Omental fat pad (tissue), 3 donors: ENCODE measurements at regions not wholly inside any gene's neighbourhood (a gene's known extent, or its start where the extent isn't known, plus 50 kb on each side); places are given as distances from the start of the nearest gene placed in this dataset.

Source experiments
- ATAC-seq: fragments of 150-250 bp; one replicate; pipeline ENCODE4 v1.9.1; 2016; ENCODE audit warnings: mild to moderate bottlenecking, moderate library complexity; ENCODE audit not compliant: low FRiP score
- DNase-seq: peaks from one replicate; pipeline ENCODE4 v3.0.0-alpha.2; 2019; ENCODE audit warnings: low spot score
- TF ChIP-seq, protein P1 (sequence below), 3 donors: fragments of 450-650 bp; IDR thresholded peaks; one replicate each; pipeline ENCODE4 v1.5.1; 2016 to 2017; ENCODE audit warnings: antibody characterized with exemption in 3 of 3, mild to moderate bottlenecking in 3 of 3, moderate library complexity in 2 of 3

DNA sequence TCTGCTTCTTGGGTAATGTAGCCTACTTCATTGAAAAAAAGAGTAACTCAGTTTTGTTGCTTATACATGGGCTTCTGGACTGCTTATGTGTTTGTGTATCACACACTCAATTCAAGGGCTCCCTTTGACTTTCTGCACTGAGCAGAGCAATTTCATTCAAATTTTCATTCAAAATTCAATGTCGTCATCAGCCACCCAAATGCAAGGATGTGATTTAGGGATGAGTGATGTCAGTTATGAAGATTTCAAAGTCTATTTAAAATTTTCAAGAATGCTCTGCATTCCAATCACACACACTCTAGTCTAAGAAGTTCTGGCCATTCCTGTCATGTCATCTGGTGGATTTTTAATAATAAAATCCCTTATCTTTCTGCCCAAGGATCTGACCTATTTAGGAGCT lies 344.5 kb upstream of the ZFP64 start:
- ATAC-seq (no peak), DNase-seq (no peak)
- TF ChIP-seq, protein P1, sequence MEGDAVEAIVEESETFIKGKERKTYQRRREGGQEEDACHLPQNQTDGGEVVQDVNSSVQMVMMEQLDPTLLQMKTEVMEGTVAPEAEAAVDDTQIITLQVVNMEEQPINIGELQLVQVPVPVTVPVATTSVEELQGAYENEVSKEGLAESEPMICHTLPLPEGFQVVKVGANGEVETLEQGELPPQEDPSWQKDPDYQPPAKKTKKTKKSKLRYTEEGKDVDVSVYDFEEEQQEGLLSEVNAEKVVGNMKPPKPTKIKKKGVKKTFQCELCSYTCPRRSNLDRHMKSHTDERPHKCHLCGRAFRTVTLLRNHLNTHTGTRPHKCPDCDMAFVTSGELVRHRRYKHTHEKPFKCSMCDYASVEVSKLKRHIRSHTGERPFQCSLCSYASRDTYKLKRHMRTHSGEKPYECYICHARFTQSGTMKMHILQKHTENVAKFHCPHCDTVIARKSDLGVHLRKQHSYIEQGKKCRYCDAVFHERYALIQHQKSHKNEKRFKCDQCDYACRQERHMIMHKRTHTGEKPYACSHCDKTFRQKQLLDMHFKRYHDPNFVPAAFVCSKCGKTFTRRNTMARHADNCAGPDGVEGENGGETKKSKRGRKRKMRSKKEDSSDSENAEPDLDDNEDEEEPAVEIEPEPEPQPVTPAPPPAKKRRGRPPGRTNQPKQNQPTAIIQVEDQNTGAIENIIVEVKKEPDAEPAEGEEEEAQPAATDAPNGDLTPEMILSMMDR (IDR thresholded peaks at IDR 0.05), result no peak

DNA sequence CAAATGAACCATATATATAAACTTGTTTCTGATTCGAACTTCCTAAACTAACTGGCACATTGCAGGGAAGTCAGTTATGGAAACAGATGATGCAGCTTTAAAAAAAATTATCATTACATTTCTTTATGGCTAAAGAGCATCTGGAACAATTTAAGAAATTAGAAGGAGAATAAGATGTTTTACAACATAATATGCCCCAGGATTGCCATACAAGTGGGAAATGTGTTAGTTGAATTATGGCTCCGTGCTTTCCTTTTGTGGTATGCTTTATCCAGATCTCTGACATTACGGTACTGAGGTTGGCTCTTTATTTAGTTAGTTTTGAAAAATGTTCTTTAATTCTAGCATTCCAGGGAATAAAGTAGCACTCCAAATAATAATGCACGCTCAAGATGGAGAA lies 343.0 kb upstream of the ZFP64 start:
- DNase-seq, result no peak
- TF ChIP-seq, protein P1 (IDR thresholded peaks at IDR 0.05), result no peak
- ATAC-seq, result no peak

DNA sequence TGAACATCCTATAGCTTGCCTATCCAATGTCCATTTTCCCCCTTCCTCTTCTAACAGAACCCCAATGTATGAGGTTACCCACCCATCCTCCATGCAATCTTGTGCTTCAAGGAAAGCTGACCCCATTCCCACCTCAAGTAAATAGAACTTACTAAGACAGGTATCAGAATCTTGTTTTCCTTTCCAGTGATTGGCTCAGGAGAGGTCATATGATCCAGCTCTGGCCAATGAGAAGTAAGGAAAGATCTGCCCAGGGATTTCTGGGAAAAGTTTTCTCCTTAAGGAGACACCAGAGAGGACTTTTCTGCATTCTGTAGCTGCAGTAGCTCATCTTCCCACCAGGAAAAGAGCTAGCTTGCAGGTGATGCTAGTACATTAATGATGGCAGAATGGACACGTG lies 341.8 kb upstream of the ZFP64 start:
- ATAC-seq, result no peak
- no peak for DNase-seq
- TF ChIP-seq, protein P1 (IDR thresholded peaks at IDR 0.05), result no peak

DNA sequence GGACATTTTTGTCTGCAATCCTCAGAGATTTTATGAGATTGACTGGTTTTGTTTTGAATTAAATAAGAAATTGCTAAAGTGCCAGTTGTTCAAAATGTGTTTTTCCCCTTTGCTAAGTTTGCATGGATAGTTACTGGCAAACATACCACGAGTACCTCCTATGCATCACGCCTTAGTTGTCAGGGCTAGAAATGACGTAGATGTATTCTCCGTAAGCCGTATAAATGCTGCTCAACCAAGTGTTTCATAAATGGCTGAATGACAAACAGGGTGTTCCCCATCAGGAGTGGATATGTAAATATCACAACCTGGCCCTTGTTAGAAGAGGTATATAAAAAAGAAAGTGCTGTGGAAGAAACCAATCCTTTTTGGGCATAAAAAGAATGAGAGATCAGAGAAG lies 341.1 kb upstream of the ZFP64 start:
- TF ChIP-seq, protein P1 (IDR thresholded peaks at IDR 0.05), result no peak
- ATAC-seq (no peak), DNase-seq (no peak)

DNA sequence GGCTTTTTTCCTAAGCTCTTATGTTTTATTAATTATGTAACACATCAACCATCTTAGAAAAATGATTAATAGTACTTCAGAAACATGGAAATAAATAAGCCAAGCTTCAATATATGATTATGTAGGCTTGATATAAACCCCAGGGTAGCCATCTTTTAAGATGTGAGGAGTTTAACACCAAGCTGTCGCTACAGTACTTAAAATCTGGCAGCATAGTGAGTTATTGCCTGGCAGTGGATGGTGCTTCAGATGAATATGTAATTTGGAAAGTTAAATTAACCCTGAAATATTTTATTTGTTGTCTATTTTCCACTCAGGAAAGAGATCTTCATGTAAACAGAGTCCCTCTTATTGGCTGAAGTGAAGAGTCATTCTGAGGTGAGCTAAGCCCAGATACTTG lies 339.0 kb upstream of the ZFP64 start:
- TF ChIP-seq, protein P1 (IDR thresholded peaks at IDR 0.05), result no peak
- DNase-seq (no peak), ATAC-seq (no peak)

DNA sequence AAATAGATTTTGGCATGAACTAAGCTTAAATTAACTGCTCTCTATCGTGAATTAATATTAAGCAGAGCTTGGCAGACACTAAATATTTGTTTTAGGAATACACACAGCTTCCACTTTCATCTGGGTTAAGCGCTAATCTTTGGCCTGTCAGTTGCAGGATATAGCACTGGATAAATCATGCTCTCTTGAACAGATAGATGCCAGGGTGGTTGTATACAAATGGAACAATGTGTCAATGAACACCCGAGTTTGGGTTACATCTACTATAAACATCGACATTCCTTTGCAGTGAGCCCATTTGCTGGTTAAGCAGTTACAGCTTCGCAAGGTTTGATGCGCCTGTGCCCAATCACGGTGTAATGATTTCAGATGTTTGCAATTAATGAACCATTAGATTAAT lies 338.2 kb upstream of the ZFP64 start:
- TF ChIP-seq, protein P1 (IDR thresholded peaks at IDR 0.05), result no peak

DNA sequence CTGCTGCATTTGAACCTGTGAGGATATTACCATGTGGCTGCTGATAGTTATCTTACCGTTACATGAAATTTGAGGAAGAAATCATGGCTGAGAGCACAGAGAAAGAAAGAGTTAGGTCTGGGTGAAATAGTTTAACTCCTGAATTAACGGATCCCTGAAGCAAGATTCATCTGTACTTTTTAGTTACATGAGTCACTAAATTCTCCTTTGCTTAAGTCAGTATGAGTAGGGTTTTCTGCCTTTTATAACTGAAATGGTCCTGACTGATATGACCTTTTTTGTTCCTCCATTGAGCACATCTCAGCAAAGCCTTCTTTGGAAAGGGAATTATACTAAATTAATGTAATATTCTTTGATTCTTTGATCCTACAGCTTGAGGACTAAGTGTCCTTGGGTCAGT lies 333.3 kb upstream of the ZFP64 start:
- DNase-seq (no peak), ATAC-seq (no peak)
- TF ChIP-seq, protein P1 (IDR thresholded peaks at IDR 0.05), result no peak

More for the DNA sequence above, 338.2 kb upstream of the ZFP64 start:
- no peak for DNase-seq
- ATAC-seq, result no peak
